ENCODE measurements at regions not wholly inside any gene's neighbourhood (a gene's known extent, or its start where the extent isn't known, plus 50 kb on each side); places are given as distances from the start of the nearest gene placed in this dataset.

GRCh38 chr4:153900426-153900825 is 111.5 kb upstream of the SFRP2 start:
- H3K36me3 ChIP-seq (ENCODE audit: control insufficient read depth in 2 of 2, insufficient read depth in 2 of 2, low read length in 1 of 2), result no peaks in the 10 kb centered on the region
- ChIA-PET RAD21 (ENCODE audit: unreplicated experiment) (no interaction called here), SMC1A (ENCODE audit: uncharacterized antibody, unreplicated experiment) (no interaction called here), CTCF (no interaction called here), POLR2A (no interaction called here)
- no peak overlapping the region for H3K4me2 ChIP-seq (ENCODE audit: control insufficient read depth, insufficient read depth)
- no peaks in the 10 kb centered on the region for H4K20me1 ChIP-seq (ENCODE audit: control insufficient read depth, insufficient read depth)
- no peak overlapping the region for H3K27ac ChIP-seq (ENCODE audit: control insufficient read depth, insufficient read depth)
- H3K79me2 ChIP-seq (ENCODE audit: control insufficient read depth, insufficient read depth, low read length), result no peaks in the 10 kb centered on the region
- H3K9me3 ChIP-seq (replicated peaks; ENCODE audit: control insufficient read depth, insufficient read depth, low read length), result no peaks in the 10 kb centered on the region
- in situ Hi-C loops (cut with MboI) (no loop called here), intact Hi-C loops (cut with micrococcal nuclease; ENCODE audit: unreplicated experiment) (no loop called here)
- FAIRE-seq (no peak), ATAC-seq (no peak), DNase-seq (ENCODE audit: low read depth, low spot score) (no peak)
- no peak for TF ChIP-seq BCLAF1 (IDR thresholded peaks at IDR 0.05)
- TF ChIP-seq SREBF2 (IDR thresholded peaks at IDR 0.05; ENCODE audit: low read length), result no peak
- no peak for TF ChIP-seq BCL11A (IDR thresholded peaks at IDR 0.05; ENCODE audit: low read depth, low read length)
- no peak for TF ChIP-seq JUNB (IDR thresholded peaks at IDR 0.05)
- no peak for TF ChIP-seq EZH2 (IDR thresholded peaks at IDR 0.05; ENCODE audit: borderline replicate concordance, control insufficient read depth, low read depth, low read length)
- no peak for TF ChIP-seq EGR1 (IDR thresholded peaks at IDR 0.05; ENCODE audit: borderline replicate concordance in 1 of 2, low read depth in 2 of 2, low read length in 2 of 2)
- no peak for TF ChIP-seq RAD51 (IDR thresholded peaks at IDR 0.05)
- no peak for TF ChIP-seq TCF7 (IDR thresholded peaks at IDR 0.05; ENCODE audit: borderline replicate concordance)
- no peak for TF ChIP-seq USF2 (IDR thresholded peaks at IDR 0.05; ENCODE audit: borderline replicate concordance, low read depth, low read length)
- TF ChIP-seq SP1 (IDR thresholded peaks at IDR 0.05; ENCODE audit: low read depth, low read length), result no peak
- TF ChIP-seq BRCA1 (IDR thresholded peaks at IDR 0.05; ENCODE audit: low read depth, low read length), result no peak
- TF ChIP-seq IKZF2 (IDR thresholded peaks at IDR 0.05), result no peak
- TF ChIP-seq RBBP5 (conservative IDR thresholded peaks at IDR 0.05), result no peak
- no peak for TF ChIP-seq ZBTB4 (CRISPR knock-in tag; IDR thresholded peaks at IDR 0.05)
- TF ChIP-seq SIN3A (IDR thresholded peaks at IDR 0.05; ENCODE audit: low read depth, low read length), result no peak
- no peak for TF ChIP-seq PKNOX1 (IDR thresholded peaks at IDR 0.05)
- TF ChIP-seq NBN (IDR thresholded peaks at IDR 0.05), result no peak
- BruUV-seq (replicated peaks), result no TSS peak
- no peaks in the 10 kb centered on the region for H3K4me1 ChIP-seq (ENCODE audit: control insufficient read depth, insufficient read depth, low read length)
- no peaks in the 10 kb centered on the region; a peak in 1 of 4 replicates for H3K27me3 ChIP-seq (replicated peaks in 1 of 2; ENCODE audit: control insufficient read depth in 2 of 2, insufficient read depth in 2 of 2, low read length in 1 of 2)
- no peak overlapping the region for H2AFZ ChIP-seq (ENCODE audit: control insufficient read depth, low read depth, low read length)
- 43% methylated on average over 6 of the region's 6 CpGs for whole genome bisulfite sequencing (ENCODE audit: insufficient coverage, insufficient replicate concordance, low lambda C conversion rate, missing lambda C conversion rate)
- H3K9ac ChIP-seq (ENCODE audit: control insufficient read depth, insufficient read depth, low read length), result no peak overlapping the region
- H3K4me3 ChIP-seq, result no peak overlapping the region
